GM12892 (cell line): ENCODE measurements at regions not wholly inside any gene's neighbourhood (a gene's known extent, or its start where the extent isn't known, plus 50 kb on each side); places are given as distances from the start of the nearest gene placed in this dataset.

Experiments
- POLR2A ChIP-seq: IDR thresholded peaks from 2 replicates; pipeline ENCODE4 v1.6.1; 2011; ENCODE audit warnings: low read depth, low read length, control low read depth
- POLR2AphosphoS5 ChIP-seq: IDR thresholded peaks from 2 replicates; pipeline ENCODE4 v1.6.1; 2011; ENCODE audit warnings: low read depth, low read length, control low read depth
- TAF1 ChIP-seq: IDR thresholded peaks from 2 replicates; pipeline ENCODE4 v1.6.1; 2011; ENCODE audit warnings: low read depth, mild to moderate bottlenecking, control low read depth, low read length, borderline replicate concordance

- no peak for TF ChIP-seq POLR2A
- TF ChIP-seq TAF1: no peak
- TF ChIP-seq POLR2AphosphoS5: no peak
Measured at GRCh38 chr6:106886081-106886843, 88.3 kb downstream of the CD24 start.
